ENCODE measurements at regions not wholly inside any gene's neighbourhood (a gene's known extent, or its start where the extent isn't known, plus 50 kb on each side); places are given as distances from the start of the nearest gene placed in this dataset.
A peak's percentile ranks its signal among the peaks of the same experiment; 100 is the strongest.
"Not testable (repeated sequence)": the region's sequence is repeated elsewhere in the genome, so short reads cannot be mapped to it uniquely, and the experiment has no call there.

- DNase-seq = no peak
These were observed 289.3 kb upstream of the PODXL start for GRCh38 chr7:131845573-131846314.

DNA sequence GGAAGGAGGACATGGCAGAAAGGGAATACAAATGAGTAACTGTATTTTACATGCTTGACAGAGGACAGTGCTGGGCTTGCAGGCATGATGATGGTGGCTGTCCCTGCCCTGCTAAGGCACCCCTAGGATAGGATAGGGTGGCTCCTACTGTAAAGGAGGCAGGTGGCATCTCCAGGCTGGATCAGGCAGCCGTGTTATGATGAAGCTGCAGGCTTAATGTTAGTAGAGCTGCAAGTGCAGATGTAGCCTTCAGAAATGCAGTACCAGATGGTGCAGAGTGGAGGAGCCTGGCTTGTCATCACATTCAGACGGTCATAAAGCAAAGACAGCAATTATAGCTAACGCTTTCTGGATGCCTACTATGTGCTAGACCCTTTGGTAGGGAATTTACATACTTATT lies 287.9 kb upstream of the PODXL start:
- no peak for DNase-seq

- no peak for DNase-seq
These were observed 287.5 kb upstream of the PODXL start for GRCh38 chr7:131843898-131844331.

DNA sequence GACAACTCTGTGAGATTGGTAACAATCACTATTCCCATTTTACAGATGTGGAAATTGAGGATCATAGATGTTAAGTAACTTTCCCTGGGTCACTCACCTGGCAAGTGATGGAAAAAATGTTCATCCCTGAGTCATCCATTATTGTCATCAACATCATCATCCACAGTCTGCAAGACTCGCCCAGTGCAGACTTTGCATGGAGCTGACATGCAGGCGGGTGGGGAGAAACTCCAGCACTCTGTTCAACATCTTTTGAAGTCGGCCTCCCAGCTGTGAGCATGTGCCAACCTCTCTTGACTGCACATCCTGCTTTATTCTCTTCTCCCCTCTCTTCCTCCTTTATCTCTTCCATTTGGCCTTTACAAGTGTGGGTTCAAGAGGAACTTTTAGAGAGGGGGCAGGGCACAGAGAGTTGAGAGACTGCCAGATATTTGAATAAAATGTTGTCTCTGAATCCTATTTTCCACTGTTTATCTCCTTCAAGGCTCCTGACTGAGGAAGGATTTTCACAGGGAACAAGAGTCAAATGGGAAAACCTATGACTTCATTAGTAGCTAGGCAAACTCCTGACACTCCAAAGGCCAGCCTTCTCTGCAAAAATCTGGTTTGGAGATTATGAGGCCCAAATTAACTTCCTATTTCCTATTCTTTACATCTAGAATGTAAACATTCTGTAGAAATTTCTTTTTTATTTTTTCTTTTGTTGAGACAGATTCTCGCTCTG lies 283.7 kb upstream of the PODXL start:
- no peak for DNase-seq

GRCh38 chr7:131836733-131837132 lies 280.3 kb upstream of the PODXL start:
- DNase-seq = no peak

- no peak for DNase-seq
These were observed 278.7 kb upstream of the PODXL start for GRCh38 chr7:131835141-131835540.

- DNase-seq = no peak
These were observed 274.3 kb upstream of the PODXL start for GRCh38 chr7:131830681-131831080.

DNA sequence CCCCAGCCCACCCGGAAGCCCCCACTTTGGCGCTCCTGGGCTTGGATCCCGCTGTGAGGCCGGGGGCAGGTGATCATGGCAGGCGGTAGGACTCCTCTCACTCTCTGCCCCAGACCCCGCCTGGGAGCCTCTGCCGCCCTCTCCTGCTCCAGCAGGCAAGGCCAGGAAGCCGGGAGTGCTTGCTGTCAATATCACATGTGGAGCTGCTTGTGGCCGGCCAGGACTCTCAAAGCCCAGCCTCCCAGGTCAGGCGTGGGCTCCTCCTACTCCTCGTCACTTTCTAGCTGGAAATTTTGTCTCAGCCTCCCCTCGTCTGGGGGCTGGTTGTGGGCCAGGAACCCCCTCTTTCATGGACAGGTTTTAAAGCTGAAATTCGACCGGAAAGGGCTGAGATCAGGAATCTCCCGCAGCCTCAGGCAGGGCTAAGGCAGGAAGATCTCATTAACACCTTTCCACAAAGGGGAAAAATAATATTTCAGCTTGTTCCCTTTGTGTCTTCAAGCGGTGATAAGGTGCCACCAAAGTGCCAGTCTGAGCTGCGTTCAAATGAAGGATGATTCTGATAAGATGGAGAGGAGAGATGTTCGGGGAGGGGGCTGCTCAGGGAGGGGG lies 273.6 kb upstream of the PODXL start:
- no peak for DNase-seq

DNA sequence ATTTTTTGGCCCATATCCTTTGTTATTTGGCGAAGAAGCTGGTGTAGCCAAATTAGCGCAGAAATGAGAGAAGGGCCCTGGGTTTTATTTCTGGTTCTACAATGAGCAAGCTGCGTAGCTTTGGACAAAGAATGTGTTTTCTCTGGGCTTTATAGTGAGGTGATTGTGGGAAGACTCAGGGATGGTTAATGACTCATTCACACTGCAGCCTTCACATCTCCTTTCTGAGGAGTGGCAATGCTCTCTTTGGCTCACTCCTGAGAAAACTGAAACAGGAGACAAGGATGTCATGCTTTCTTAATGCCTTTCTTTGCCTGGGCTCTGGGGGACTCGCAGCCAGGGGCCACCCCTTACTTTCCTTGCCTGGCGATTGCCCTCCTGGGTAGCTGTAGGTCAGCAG lies 271.0 kb upstream of the PODXL start:
- no peak for DNase-seq

- no peak for DNase-seq
These were observed 270.5 kb upstream of the PODXL start for GRCh38 chr7:131826960-131827359.

DNA sequence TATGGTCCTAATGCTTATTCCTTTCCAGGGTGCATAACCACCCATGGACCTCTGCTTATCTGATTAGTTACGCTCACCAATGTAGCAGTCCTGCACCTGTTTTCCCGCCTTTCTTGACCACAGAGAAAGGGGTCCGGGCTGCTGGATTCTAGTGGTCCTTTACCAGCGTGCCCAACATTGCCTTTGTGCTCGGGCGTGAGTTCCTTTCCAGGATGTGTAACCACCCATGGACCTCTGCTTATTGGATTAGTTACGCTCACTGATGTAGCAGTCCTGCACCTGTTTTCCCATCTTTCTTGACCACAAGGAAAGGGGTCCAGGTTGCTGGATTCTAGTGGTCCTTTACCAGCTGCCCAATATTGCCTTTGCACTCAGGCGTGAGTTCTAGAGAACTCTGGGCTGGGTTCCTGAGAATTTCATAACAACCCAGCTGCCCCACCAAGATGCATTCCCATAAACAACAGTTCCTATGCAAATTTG lies 267.6 kb upstream of the PODXL start:
- not testable (repeated sequence) for DNase-seq

GRCh38 chr7:131819891-131820290 lies 263.5 kb upstream of the PODXL start:
- no peak for DNase-seq

GRCh38 chr7:131816391-131817007 lies 260.1 kb upstream of the PODXL start:
- no peak for DNase-seq

DNA sequence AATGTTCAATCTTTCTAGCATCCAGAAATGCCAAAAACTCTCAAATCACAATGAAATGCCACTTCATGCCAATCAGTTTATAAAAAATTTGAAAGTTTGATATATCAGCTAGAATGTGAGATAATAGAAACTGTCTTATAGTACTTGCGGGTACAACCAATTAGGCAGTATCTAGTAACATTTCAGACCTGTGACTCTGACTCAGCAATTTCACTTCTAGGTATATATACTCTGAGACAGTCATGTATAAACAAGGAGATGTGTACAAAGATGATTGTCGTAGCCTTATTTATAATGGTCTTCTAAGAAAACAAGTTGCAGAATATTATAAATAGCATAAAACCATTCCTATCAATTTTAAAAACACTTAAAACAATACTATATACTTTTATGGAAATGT lies 252.3 kb upstream of the PODXL start:
- no peak for DNase-seq

DNA sequence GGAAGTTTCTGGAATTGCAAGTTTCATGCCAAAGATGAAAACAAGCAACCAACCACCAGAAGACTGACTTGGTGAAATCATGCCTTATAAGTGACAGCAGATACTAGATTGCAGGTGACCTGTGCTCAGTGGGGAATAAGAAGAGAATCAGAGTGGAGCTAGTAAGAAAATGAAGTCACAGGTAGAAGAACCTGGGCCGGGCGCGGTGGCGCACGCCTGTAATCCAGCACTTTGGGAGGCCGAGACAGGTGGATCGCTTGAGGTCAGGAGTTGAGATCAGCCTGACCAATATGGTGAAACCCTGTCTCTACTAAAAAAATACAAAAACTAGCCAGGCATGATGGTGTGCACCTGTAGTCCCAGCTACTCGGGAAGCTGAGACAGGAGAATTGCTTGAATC lies 251.7 kb upstream of the PODXL start:
- not testable (repeated sequence) for DNase-seq

GRCh38 chr7:131803816-131804215 lies 247.4 kb upstream of the PODXL start:
- DNase-seq = no peak

DNA sequence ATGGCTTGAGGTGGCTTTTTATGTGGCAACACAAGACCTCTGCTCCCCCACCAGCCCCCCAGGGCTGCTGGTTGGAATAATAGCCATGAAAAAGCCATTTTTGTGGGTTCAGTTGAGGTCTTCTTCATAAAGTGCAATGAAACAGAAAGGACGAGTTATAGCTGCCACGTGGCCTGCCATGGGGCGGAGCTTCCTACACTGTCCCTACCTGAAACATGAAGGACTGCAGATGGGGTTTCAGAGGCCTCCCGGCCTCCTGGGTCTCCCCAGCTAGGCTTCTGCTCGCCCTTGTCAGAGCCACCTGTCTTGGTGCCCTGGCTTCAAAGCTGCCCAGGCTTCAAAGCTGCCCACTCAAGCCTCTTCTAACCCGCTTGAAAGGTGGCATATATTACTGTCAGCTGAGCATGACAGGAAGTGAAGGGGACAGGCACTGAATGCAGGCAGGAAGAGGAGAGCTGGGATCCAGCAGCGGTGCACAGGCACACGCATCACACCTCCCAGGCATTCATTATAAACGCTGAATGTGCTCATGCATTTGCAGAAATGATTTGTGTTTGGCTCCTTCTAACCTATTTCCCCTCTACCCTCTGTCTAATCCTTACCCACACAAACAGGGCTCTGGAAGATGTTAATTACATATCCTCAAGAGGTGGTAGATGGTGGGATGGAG lies 245.9 kb upstream of the PODXL start:
- DNase-seq = peak; percentile 1

DNA sequence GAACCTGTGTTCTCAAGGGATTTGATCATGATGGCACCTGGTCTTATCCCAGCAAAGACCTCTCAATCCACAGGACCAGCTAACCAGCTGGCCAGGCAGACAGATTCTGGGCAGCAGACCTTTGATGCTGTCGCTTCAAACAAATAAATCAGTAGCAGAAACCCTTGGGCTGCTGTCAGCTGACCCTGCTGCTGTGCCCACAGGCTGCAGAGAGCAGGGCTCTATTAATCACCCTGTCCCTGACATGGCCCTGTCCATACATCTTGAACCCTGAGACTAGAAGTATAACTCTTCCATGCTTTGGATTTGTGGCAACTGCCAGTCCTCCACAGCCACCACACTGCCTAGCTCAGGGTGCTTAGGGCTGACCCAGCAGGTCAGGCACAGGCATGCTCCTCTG lies 244.1 kb upstream of the PODXL start:
- no peak for DNase-seq

GRCh38 chr7:131800008-131800407 lies 243.6 kb upstream of the PODXL start:
- no peak for DNase-seq

GRCh38 chr7:131797841-131798240 lies 241.4 kb upstream of the PODXL start:
- DNase-seq = no peak

GRCh38 chr7:131795400-131795799 lies 239.0 kb upstream of the PODXL start:
- DNase-seq = no peak

- DNase-seq = no peak
These were observed 235.9 kb upstream of the PODXL start for GRCh38 chr7:131792311-131792710.

DNA sequence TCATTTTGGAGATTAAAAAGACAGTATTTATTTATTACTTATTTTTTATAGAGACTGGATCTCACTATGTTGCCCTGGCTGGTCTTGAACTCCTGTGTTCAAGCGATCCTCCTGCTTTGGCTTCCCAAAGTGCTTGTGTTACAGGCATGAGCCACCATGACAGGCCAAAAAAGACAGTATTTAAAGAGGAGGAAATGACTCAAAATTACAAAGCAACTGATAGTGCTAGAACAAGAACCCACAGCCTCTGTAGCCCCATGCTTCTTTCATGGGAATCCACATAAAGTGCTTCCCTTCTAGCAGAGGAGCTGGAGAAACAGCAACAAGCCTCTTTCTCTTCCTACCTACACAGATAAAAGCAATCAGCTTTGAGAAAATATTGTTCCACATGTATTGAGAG lies 230.7 kb upstream of the PODXL start:
- DNase-seq = no peak

Data from activated CD4-positive, alpha-beta T cell treated with anti-CD3 and anti-CD28 coated beads, Interleukin-2, amount 50 U/mL, for 1 hour (primary cell).